ENCODE measurements at regions not wholly inside any gene's neighbourhood (a gene's known extent, or its start where the extent isn't known, plus 50 kb on each side); places are given as distances from the start of the nearest gene placed in this dataset.

GRCh38 chr4:37528166-37528885, 157.8 kb downstream of the RELL1 start:
- DNase-seq = no peak
- no peaks in the 10 kb centered on the region for H3K9me3 Mint-ChIP-seq
- H3K4me3 Mint-ChIP-seq = no peak overlapping the region
- ChIA-PET CTCF (no interaction called here), POLR2A (no interaction called here)
- H3K4me1 Mint-ChIP-seq = no peaks in the 10 kb centered on the region
- no peak overlapping the region for H3K27ac Mint-ChIP-seq
- H3K27me3 Mint-ChIP-seq = no peaks in the 10 kb centered on the region
- H3K36me3 Mint-ChIP-seq (ENCODE audit: low read depth) = no peaks in the 10 kb centered on the region

DNA sequence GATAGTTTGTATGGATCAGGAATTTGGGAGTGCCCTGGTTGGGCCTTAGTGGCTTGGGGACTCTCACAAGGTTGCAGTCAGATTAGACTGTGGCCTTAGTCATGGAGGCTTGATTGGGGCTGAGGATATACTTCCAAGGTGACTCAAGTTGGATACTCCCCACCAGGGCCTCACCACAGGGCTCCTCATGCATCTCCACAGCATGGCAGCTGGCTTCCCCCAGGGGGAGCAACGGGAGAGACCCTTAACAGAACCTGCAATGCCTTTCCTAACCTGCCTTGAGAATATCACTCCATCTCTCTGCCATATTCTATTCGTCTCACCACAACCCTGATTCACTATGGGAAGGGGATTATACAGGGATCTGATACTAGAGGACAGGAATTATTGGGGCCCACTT, 161.9 kb downstream of the RELL1 start:
- ChIA-PET CTCF (no interaction called here), POLR2A (no interaction called here)
- Mint-ChIP-seq H3K36me3 (ENCODE audit: low read depth) (no peaks in the 10 kb centered on the region), H3K9me3 (peaks cover 4% of the 10 kb centered on the region), H3K4me1 (no peaks in the 10 kb centered on the region), H3K27ac (no peak overlapping the region), H3K4me3 (no peak overlapping the region), H3K27me3 (peaks cover 5% of the 10 kb centered on the region)
- no peak for DNase-seq

DNA sequence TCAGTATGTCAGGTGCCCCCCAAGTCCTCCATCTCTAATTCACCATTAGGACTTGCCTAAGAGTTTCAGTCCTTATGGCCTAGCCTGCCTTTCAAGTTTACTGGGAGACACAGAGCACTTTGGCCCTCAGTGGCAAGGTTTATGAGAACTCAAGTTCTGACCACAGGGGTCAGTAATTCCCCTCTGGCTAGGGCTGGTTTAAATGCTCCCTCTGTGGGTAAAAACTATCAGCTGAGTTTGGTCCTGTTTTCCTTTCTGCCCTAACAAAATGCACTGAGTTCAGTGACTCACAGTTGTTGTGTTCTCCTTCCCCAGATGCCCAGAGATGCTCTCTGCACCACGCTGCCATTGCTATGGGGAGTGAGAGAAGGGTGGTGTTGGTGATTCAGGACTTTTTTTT, 163.2 kb downstream of the RELL1 start:
- CTCF ChIA-PET = no interaction called here
- Mint-ChIP-seq H3K9me3 (peaks cover 4% of the 10 kb centered on the region), H3K27me3 (peaks cover 10% of the 10 kb centered on the region), H3K36me3 (ENCODE audit: low read depth) (no peaks in the 10 kb centered on the region), H3K4me1 (no peaks in the 10 kb centered on the region), H3K4me3 (no peak overlapping the region), H3K27ac (no peak overlapping the region)
- POLR2A ChIA-PET = no interaction called here
- no peak for DNase-seq

- CTCF ChIA-PET = no interaction called here
- H3K27me3 Mint-ChIP-seq = peaks cover 10% of the 10 kb centered on the region
- POLR2A ChIA-PET = no interaction called here
Observed at GRCh38 chr4:37517326-37517725, 168.8 kb downstream of the RELL1 start.

DNA sequence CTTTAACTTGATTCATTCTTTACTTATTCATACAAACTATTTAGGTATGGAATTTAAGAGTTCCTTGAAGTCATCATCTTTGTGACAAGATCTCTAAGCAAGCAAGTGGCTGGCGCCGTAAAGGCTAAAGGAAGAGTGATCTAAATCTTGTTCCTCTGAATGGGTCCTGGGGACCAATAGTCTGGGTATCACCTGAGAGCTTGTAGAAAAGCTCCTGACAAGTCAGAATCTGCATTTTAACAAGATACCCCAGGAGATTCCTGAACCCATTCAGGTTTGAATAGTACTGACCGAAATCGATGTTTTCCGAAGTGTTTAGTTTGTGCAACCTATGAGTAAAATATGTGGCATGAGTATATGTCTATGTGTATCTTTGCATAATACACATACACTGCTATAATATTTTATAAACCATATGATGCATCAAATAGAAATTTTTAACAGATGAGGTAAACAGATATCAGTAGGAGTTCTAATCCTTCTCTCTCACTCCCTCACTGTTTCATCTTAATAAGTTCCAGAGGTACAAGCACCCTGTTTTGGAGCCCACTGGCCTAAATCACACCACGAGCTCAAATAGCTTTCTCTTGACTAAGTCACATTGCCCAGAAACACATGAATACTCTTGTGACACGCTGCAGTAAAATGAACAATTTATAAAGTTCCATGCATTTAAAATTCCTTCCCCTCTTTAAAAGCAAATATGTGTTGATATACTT, 170.0 kb downstream of the RELL1 start:
- Mint-ChIP-seq H3K9me3 (peaks cover 4% of the 10 kb centered on the region), H3K4me3 (no peak overlapping the region), H3K4me1 (no peaks in the 10 kb centered on the region), H3K27ac (no peak overlapping the region), H3K36me3 (ENCODE audit: low read depth) (no peaks in the 10 kb centered on the region), H3K27me3 (peaks cover 10% of the 10 kb centered on the region)
- CTCF ChIA-PET = no interaction called here
- no peak for DNase-seq
- POLR2A ChIA-PET = no interaction called here

More at GRCh38 chr4:37517326-37517725, 168.8 kb downstream of the RELL1 start:
- DNase-seq = no peak
- no peaks in the 10 kb centered on the region for H3K36me3 Mint-ChIP-seq (ENCODE audit: low read depth)
- H3K27ac Mint-ChIP-seq = no peak overlapping the region
- peaks cover 4% of the 10 kb centered on the region for H3K9me3 Mint-ChIP-seq
- H3K4me3 Mint-ChIP-seq = no peak overlapping the region
- H3K4me1 Mint-ChIP-seq = no peaks in the 10 kb centered on the region

- Mint-ChIP-seq H3K4me3 (no peak overlapping the region), H3K4me1 (no peaks in the 10 kb centered on the region), H3K27ac (no peak overlapping the region), H3K36me3 (ENCODE audit: low read depth) (no peaks in the 10 kb centered on the region), H3K9me3 (peaks cover 4% of the 10 kb centered on the region), H3K27me3 (peaks cover 4% of the 10 kb centered on the region)
- POLR2A ChIA-PET = no interaction called here
- CTCF ChIA-PET = no interaction called here
- DNase-seq = no peak
Observed at GRCh38 chr4:37510626-37511025, 175.6 kb downstream of the RELL1 start.

DNA sequence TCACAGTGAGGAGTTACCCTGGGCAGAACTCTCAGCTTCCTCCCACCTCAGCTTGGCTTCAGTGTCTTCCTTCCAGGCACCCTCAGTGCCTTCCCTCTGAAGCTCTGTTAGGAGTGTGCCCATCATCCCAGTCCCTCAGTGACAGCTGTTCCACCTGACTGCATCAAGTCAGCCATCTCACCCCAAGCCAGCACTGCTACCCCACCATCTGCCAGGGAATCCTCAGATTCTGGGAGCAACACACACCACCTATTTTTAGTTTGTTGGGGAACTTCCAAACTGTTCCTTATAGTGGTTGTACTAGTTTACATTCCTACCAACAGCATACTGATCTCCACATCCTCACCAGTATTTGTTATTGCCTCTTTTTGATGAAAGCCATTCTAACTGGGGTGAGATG, 182.9 kb downstream of the RELL1 start:
- CTCF ChIA-PET = interaction anchor here (0.7 kb wide), 1 partner anchor 47 kb away, joined by 3 read pairs; no protein-coding TSS in a partner anchor
- Mint-ChIP-seq H3K4me1 (no peaks in the 10 kb centered on the region), H3K27ac (no peak overlapping the region), H3K27me3 (peaks cover 21% of the 10 kb centered on the region), H3K9me3 (peaks cover 2% of the 10 kb centered on the region), H3K4me3 (no peak overlapping the region), H3K36me3 (ENCODE audit: low read depth) (no peaks in the 10 kb centered on the region)
- no peak for DNase-seq
- POLR2A ChIA-PET = no interaction called here

DNA sequence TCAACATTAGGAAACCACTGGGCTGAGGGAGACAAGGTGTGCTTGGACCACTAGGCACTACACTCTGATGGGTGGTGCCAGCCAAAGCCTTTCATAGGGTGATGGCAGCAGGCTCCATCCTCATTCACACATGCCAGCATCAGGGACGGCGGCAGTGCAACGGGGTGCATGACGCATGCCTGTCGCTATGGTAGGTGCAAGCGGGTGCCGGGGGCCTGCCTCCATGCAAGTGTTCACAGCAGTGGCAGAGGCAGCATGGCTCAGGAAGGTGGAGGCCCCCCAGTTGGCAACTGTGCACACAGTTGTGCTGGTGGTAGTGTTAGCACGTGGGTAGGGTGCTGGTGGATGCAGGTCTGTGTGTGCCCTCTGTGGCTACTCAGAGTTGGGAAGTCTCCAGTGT, 184.1 kb downstream of the RELL1 start:
- Mint-ChIP-seq H3K4me3 (no peak overlapping the region), H3K27me3 (peaks cover 22% of the 10 kb centered on the region), H3K36me3 (ENCODE audit: low read depth) (no peaks in the 10 kb centered on the region), H3K4me1 (no peaks in the 10 kb centered on the region), H3K27ac (no peak overlapping the region), H3K9me3 (peaks cover 2% of the 10 kb centered on the region)
- no peak for DNase-seq
- CTCF ChIA-PET = no interaction called here
- POLR2A ChIA-PET = no interaction called here

All from activated CD4-positive, alpha-beta T cell treated with anti-CD3 and anti-CD28 coated beads, Interleukin-2, amount 10 ng/mL, durations not matched to agents 7 days and 5 days (primary cell).